CD14-positive monocyte (primary cell): ENCODE measurements at regions not wholly inside any gene's neighbourhood (a gene's known extent, or its start where the extent isn't known, plus 50 kb on each side); places are given as distances from the start of the nearest gene placed in this dataset.

Experiments used
- DNase-seq, 3 donors: peaks; one replicate each; pipeline ENCODE4 v3.0.0-alpha.2; 2011 to 2022
- H2AFZ ChIP-seq: 2 replicates; pipeline ENCODE4 v1.6.0; 2012; ENCODE audit warnings: mild to moderate bottlenecking, low read depth, low read length, inconsistent platforms; ENCODE audit not compliant: insufficient read depth, poor library complexity, severe bottlenecking
- H3K27ac ChIP-seq, 2 donors: 1 replicate in 1 of 2; 2 replicates in 1 of 2; pipeline ENCODE4 v1.5.1; 2012 to 2013; ENCODE audit warnings: low read length in 2 of 2, control low read depth in 1 of 2, inconsistent platforms in 1 of 2, low read depth in 1 of 2, mild to moderate bottlenecking in 1 of 2
- H3K27me3 ChIP-seq, 2 donors: one replicate each; pipeline versions ENCODE4 v1.6.0 to v1.6.1; 2011 to 2013; ENCODE audit warnings: low read length in 2 of 2; ENCODE audit not compliant: control insufficient read depth in 2 of 2, insufficient read depth in 2 of 2
- H3K36me3 ChIP-seq, 2 donors: replicated peaks in 1 of 2; 1 replicate in 1 of 2; 2 replicates in 1 of 2; pipeline versions ENCODE4 v1.5.1 to v1.6.1; 2012 to 2013; ENCODE audit warnings: low read length in 2 of 2, control low read depth in 1 of 2, inconsistent platforms in 1 of 2, mild to moderate bottlenecking in 1 of 2; ENCODE audit not compliant: insufficient read depth in 2 of 2, control insufficient read depth in 1 of 2
- H3K4me1 ChIP-seq, 2 donors: 1 replicate in 1 of 2; 2 replicates in 1 of 2; pipeline versions ENCODE4 v1.5.1 to v1.6.1; 2012 to 2013; ENCODE audit warnings: low read length in 2 of 2, control low read depth in 1 of 2, inconsistent platforms in 1 of 2, mild to moderate bottlenecking in 1 of 2, moderate library complexity in 1 of 2; ENCODE audit not compliant: insufficient read depth in 2 of 2, control insufficient read depth in 1 of 2
- H3K4me2 ChIP-seq: replicated peaks from 2 replicates; pipeline ENCODE3; 2012; ENCODE audit warnings: low read length, moderate library complexity, mild to moderate bottlenecking; ENCODE audit not compliant: poor library complexity, severe bottlenecking; ENCODE audit errors: extremely low read depth
- H3K4me3 ChIP-seq, 3 experiments: fragments of 200-600 bp in 1 of 3; sonication (generic) in 1 of 3; replicated peaks in 1 of 3; 1 replicate in 2 of 3; 2 replicates in 1 of 3; pipeline ENCODE4 v1.5.1; 2011 to 2013; ENCODE audit warnings: low read length in 3 of 3, mild to moderate bottlenecking in 3 of 3, control low read depth in 2 of 3, low read depth in 2 of 3, inconsistent platforms in 1 of 3, moderate library complexity in 1 of 3
- H3K79me2 ChIP-seq: 2 replicates; pipeline ENCODE4 v1.6.0; 2012; ENCODE audit warnings: mild to moderate bottlenecking, control low read depth, inconsistent platforms, low read length, moderate library complexity; ENCODE audit not compliant: insufficient read depth
- H3K9ac ChIP-seq: 2 replicates; pipeline ENCODE4 v1.6.0; 2017; ENCODE audit warnings: low read length, mild to moderate bottlenecking; ENCODE audit not compliant: insufficient read depth, poor library complexity, severe bottlenecking
- H3K9me3 ChIP-seq, 2 donors: replicated peaks in 1 of 2; 1 replicate in 1 of 2; 2 replicates in 1 of 2; pipeline versions ENCODE4 v1.5.1 to v1.6.1; 2012 to 2013; ENCODE audit warnings: low read length in 2 of 2, control low read depth in 1 of 2; ENCODE audit not compliant: control insufficient read depth in 1 of 2, insufficient read depth in 1 of 2
- H4K20me1 ChIP-seq: 2 replicates; pipeline ENCODE4 v1.6.0; 2012; ENCODE audit warnings: mild to moderate bottlenecking, low read length, control low read depth, moderate library complexity; ENCODE audit not compliant: insufficient read depth
- H3K27ac Mint-ChIP-seq, 7 donors: one replicate each; pipeline ENCODE4 v1.8.0; 2020; ENCODE audit warnings: mild to moderate bottlenecking in 7 of 7, mixed read lengths in 7 of 7, moderate library complexity in 6 of 7, inconsistent platforms in 2 of 7
- H3K27me3 Mint-ChIP-seq, 3 donors: one replicate each; pipeline ENCODE4 v1.8.0; 2021 to 2022; ENCODE audit warnings: low read depth in 3 of 3, mild to moderate bottlenecking in 3 of 3, mixed read lengths in 3 of 3, moderate library complexity in 3 of 3, inconsistent platforms in 1 of 3
- H3K36me3 Mint-ChIP-seq, 2 donors: one replicate each; pipeline ENCODE4 v1.8.0; 2020; ENCODE audit warnings: mixed read lengths in 2 of 2, inconsistent platforms in 1 of 2, mild to moderate bottlenecking in 1 of 2
- H3K4me1 Mint-ChIP-seq: one replicate; pipeline ENCODE4 v1.8.0; 2020; ENCODE audit warnings: mild to moderate bottlenecking, mixed read lengths
- H3K4me3 Mint-ChIP-seq, 2 donors: one replicate each; pipeline ENCODE4 v1.8.0; 2020; ENCODE audit warnings: mild to moderate bottlenecking in 2 of 2, mixed read lengths in 2 of 2, moderate library complexity in 1 of 2
- H3K9me3 Mint-ChIP-seq, 7 donors: one replicate each; pipeline ENCODE4 v1.8.0; 2020 to 2022; ENCODE audit warnings: mixed read lengths in 7 of 7, mild to moderate bottlenecking in 6 of 7, moderate library complexity in 6 of 7, inconsistent platforms in 2 of 7
- WGBS: methylation state at CpG from one replicate; pipeline ENCODE4 v1.1.5; 2013; ENCODE audit warnings: missing lambda C conversion rate; ENCODE audit not compliant: insufficient coverage; 5-methylcytosine and 5-hydroxymethylcytosine counted together
- intact Hi-C, 2 donors: fragments of 100-400 bp; cut with micrococcal nuclease; formaldehyde crosslinking; loops; one replicate each; pipeline versions ENCODE4 v1.15.0 to v1.15.1; 2023
- TF ChIP-seq, protein P1 (sequence below): fragments of 200-600 bp; IDR thresholded peaks from one replicate; pipeline ENCODE4 v1.8.0; 2022; ENCODE audit warnings: antibody characterized with exemption, mild to moderate bottlenecking

DNA sequence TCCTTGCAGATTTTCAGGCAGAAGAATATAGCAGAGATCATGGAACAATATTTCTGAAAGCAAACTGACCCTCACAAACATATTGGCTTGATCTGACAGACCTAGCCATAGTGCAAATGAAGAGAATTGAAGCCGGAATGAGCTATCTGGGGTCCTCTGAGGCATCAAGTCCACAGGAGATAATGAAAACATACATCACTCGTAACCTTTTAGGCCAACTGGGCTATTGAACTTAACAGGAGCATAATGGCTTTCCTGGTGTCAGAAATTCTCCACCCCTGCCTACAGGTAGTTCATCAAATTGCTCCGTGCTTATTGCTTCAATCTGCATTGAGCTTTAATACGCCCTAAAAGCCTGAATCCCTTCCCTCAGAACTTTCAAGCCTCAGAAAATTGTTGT is 1414.6 kb upstream of the TENM4 start:
- H3K4me2 ChIP-seq = no peak overlapping the region
- H3K4me1 Mint-ChIP-seq = no peaks in the 10 kb centered on the region
- no peaks in the 10 kb centered on the region for H3K36me3 ChIP-seq
- no peak overlapping the region for H2AFZ ChIP-seq
- intact Hi-C loops = no loop called here
- H3K27me3 ChIP-seq = no peaks in the 10 kb centered on the region
- no peak for DNase-seq
- H4K20me1 ChIP-seq = no peaks in the 10 kb centered on the region
- H3K36me3 Mint-ChIP-seq = no peaks in the 10 kb centered on the region
- no peaks in the 10 kb centered on the region for H3K9me3 ChIP-seq
- TF ChIP-seq, protein P1, sequence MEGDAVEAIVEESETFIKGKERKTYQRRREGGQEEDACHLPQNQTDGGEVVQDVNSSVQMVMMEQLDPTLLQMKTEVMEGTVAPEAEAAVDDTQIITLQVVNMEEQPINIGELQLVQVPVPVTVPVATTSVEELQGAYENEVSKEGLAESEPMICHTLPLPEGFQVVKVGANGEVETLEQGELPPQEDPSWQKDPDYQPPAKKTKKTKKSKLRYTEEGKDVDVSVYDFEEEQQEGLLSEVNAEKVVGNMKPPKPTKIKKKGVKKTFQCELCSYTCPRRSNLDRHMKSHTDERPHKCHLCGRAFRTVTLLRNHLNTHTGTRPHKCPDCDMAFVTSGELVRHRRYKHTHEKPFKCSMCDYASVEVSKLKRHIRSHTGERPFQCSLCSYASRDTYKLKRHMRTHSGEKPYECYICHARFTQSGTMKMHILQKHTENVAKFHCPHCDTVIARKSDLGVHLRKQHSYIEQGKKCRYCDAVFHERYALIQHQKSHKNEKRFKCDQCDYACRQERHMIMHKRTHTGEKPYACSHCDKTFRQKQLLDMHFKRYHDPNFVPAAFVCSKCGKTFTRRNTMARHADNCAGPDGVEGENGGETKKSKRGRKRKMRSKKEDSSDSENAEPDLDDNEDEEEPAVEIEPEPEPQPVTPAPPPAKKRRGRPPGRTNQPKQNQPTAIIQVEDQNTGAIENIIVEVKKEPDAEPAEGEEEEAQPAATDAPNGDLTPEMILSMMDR = no peak
- no peak overlapping the region for H3K27ac Mint-ChIP-seq
- no peak overlapping the region for H3K4me3 ChIP-seq
- WGBS = 78% methylated on average over 3 of the region's 4 CpGs
- no peaks in the 10 kb centered on the region for H3K4me1 ChIP-seq
- H3K27ac ChIP-seq = no peak overlapping the region
- no peaks in the 10 kb centered on the region for H3K79me2 ChIP-seq
- peaks cover 0 to 6% (median 3%) of the 10 kb centered on the region in 7 donors for H3K9me3 Mint-ChIP-seq
- no peaks in the 10 kb centered on the region for H3K27me3 Mint-ChIP-seq
- no peak overlapping the region for H3K4me3 Mint-ChIP-seq
- no peak overlapping the region for H3K9ac ChIP-seq

DNA sequence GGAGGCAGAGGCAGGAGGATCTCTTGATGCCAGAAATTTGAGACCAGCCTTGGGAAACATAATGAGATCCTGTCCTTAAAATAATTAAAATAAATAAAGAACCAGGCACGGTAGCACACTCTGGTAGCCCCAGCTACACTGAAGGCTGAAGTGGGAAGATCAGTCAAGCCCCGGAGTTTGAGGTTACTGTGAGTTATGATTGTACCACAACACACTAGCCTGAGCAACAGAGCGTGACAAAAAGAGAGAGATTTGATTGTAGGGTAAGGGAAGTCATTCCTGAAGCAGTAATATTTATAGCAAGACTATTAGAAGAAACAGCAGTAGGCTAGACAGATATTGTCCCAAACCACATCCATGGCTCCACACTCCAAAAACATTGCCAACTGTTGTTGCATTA is 1408.4 kb upstream of the TENM4 start:
- H3K9ac ChIP-seq = no peak overlapping the region
- H4K20me1 ChIP-seq = no peaks in the 10 kb centered on the region
- H3K79me2 ChIP-seq = no peaks in the 10 kb centered on the region
- no peaks in the 10 kb centered on the region for H3K4me1 ChIP-seq
- H3K36me3 ChIP-seq = no peaks in the 10 kb centered on the region
- Mint-ChIP-seq H3K27me3 (no peaks in the 10 kb centered on the region), H3K36me3 (no peaks in the 10 kb centered on the region), H3K4me3 (no peak overlapping the region), H3K9me3 (peaks cover 0 to 4% (median 3%) of the 10 kb centered on the region in 7 donors), H3K4me1 (no peaks in the 10 kb centered on the region), H3K27ac (no peak overlapping the region)
- H3K9me3 ChIP-seq = no peaks in the 10 kb centered on the region
- no peak overlapping the region for H2AFZ ChIP-seq
- no peaks in the 10 kb centered on the region for H3K27me3 ChIP-seq
- H3K4me3 ChIP-seq = no peak overlapping the region
- intact Hi-C loops = no loop called here
- no CpG with 5 or more reads among the region's 3 CpGs for WGBS
- H3K4me2 ChIP-seq = no peak overlapping the region
- no peak overlapping the region for H3K27ac ChIP-seq
- DNase-seq = no peak
- TF ChIP-seq, protein P1 = no peak
